SK-N-SH (cell line): ENCODE measurements at regions not wholly inside any gene's neighbourhood (a gene's known extent, or its start where the extent isn't known, plus 50 kb on each side); places are given as distances from the start of the nearest gene placed in this dataset.

ENCODE experiments used
- RFX5 ChIP-seq: IDR thresholded peaks from 2 replicates; pipeline ENCODE4 v1.6.1; 2012; ENCODE audit warnings: mild to moderate bottlenecking, improper control_type of control experiment, low read length
- TF ChIP-seq, protein P1 (sequence below): fragments of 200-600 bp; sonication (generic); IDR thresholded peaks from 2 replicates; pipeline ENCODE4 v1.6.1; 2017; ENCODE audit warnings: antibody characterized with exemption, mild to moderate bottlenecking, moderate library complexity
- TF ChIP-seq, protein P2 (sequence below): IDR thresholded peaks from 2 replicates; pipeline ENCODE4 v1.4.0; 2012; ENCODE audit warnings: low read depth

DNA sequence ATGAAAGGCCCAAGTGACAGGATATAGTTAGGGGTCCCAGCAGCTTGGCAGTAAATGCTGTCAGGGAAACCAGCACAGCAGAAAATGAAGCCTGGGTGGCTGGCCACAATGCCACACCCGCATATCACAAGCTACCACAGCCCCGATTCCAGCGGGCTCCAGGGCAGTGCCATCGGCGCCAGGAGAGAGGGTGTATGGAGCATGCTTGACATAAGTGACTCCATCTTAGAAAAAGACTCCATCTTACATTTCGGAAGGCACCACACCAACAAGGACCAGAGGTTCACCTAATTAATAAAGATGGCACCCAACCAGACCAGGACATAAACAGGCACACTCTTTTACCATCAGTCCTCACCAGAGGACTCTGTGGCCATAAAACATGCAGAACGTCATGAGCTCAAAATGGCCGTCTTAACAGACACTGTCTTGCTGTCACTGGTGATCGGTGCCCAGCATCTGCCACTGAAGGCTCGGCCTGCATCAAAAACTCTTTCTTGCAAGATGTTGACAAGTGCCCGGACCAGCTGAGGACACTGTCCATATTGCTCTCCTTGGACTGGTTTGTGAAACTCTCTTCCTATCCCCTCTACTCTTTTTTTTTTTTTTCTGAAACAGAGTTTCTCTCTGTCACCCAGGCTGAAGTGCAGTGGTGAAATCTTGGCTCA is 67.4 kb upstream of the SPIN1 start:
- TF ChIP-seq, protein P1, sequence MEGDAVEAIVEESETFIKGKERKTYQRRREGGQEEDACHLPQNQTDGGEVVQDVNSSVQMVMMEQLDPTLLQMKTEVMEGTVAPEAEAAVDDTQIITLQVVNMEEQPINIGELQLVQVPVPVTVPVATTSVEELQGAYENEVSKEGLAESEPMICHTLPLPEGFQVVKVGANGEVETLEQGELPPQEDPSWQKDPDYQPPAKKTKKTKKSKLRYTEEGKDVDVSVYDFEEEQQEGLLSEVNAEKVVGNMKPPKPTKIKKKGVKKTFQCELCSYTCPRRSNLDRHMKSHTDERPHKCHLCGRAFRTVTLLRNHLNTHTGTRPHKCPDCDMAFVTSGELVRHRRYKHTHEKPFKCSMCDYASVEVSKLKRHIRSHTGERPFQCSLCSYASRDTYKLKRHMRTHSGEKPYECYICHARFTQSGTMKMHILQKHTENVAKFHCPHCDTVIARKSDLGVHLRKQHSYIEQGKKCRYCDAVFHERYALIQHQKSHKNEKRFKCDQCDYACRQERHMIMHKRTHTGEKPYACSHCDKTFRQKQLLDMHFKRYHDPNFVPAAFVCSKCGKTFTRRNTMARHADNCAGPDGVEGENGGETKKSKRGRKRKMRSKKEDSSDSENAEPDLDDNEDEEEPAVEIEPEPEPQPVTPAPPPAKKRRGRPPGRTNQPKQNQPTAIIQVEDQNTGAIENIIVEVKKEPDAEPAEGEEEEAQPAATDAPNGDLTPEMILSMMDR: no peak
- TF ChIP-seq, protein P2, sequence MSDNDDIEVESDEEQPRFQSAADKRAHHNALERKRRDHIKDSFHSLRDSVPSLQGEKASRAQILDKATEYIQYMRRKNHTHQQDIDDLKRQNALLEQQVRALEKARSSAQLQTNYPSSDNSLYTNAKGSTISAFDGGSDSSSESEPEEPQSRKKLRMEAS: no peak
- no peak for TF ChIP-seq RFX5
